Inferior parietal cortex (tissue), 1 donor: ENCODE measurements at regions not wholly inside any gene's neighbourhood (a gene's known extent, or its start where the extent isn't known, plus 50 kb on each side); places are given as distances from the start of the nearest gene placed in this dataset.
"Not testable (repeated sequence)": the region's sequence is repeated elsewhere in the genome, so short reads cannot be mapped to it uniquely, and the experiment has no call there.

ENCODE experiments used
- DNase-seq: peaks from one replicate; pipeline ENCODE4 v3.0.0-alpha.2; 2016; ENCODE audit errors: extremely low spot score

DNA sequence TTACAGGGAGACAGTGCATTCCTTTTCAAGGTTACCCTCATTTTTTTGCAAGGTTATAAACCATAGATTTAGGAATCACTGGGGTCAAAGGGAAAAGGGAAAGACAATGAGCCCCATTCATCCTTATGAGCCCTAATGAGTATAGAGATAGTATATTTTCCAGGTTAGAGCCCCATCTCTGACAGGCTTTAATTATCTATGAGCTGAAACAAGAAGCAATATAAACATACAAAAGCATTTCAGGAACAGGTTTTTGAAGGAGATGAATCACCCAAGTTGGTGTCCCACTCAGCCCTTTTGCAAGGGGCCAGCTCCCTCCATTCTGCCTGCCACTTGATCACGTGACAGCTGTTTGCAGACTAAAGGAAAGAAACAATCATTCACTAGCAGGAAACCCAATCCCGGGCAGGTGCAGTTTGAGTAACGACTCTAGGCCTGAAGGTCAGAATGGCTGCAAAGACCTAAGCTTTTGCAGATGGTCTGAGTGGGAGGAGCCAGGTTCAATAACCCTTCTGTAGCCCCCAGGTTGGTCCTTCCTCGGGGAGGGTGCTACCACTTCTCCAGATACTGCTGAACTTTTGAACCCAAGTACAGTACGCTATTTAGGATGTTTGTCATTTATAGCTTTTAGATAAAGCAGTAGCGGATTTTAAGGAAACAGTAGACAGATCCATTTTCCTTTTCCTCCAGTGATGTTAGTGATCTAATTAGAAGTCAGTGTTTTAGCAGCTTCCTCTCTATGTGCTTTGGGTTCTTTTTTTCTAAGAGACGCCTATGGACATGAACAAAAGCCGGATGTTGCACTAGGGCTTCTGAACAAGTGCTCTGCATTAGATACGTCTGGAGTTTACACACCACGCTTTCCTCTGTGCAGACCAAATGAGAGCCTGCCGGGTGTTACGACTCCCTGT lies 253.2 kb downstream of the SOX4 start:
- DNase-seq, result no peak

GRCh38 chr6:21847711-21848480 lies 254.3 kb downstream of the SOX4 start:
- peak; percentile 42 for DNase-seq

DNA sequence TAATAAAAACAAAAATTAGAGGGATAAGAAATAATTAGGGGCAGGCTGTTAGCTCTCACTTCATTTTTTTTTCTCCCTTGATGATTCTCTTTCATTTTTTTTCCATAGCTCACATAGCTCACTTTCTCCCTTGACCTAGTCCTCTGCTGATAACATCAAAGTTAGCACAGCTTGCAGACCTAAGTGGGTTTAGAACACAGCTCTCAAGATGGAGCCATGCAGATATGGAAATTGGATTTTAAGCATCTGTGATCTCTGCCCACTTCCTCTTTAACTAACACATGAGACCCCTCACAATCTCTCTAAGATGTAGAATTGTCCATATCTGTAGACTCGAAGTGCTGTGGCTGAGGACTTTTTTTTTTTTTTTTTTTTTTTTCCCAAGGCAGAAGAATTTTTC lies 257.1 kb downstream of the SOX4 start:
- no peak for DNase-seq

- no peak for DNase-seq
Measured at GRCh38 chr6:21855811-21856455, 262.4 kb downstream of the SOX4 start.

- DNase-seq, result no peak
Measured at GRCh38 chr6:21856456-21856825, 262.9 kb downstream of the SOX4 start.

GRCh38 chr6:21856844-21857243 lies 263.3 kb downstream of the SOX4 start:
- no peak for DNase-seq

DNA sequence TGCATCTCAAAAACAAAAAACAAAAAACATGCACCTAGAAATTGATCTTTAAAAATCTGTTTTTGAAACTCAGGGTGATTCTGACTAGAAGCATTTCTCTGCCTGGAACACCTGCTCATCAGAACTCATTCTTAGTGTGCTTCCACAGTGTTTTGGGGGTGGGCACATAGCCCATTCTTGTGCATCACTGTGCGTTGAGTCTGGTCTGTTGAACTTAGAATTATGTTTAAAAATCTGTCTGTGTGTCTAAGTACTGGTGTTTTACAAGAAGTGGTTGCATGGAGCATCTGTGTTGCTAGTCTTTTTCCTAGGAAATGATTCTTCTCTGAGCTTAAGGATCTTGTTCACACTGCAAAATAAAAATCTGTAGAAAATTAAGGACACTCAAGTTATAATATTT lies 264.5 kb downstream of the SOX4 start:
- no peak for DNase-seq

GRCh38 chr6:21859193-21859735 lies 265.7 kb downstream of the SOX4 start:
- no peak for DNase-seq

GRCh38 chr6:21861942-21862341 lies 268.4 kb downstream of the SOX4 start:
- no peak for DNase-seq

- no peak for DNase-seq
Measured at GRCh38 chr6:21864206-21864605, 270.7 kb downstream of the SOX4 start.

DNA sequence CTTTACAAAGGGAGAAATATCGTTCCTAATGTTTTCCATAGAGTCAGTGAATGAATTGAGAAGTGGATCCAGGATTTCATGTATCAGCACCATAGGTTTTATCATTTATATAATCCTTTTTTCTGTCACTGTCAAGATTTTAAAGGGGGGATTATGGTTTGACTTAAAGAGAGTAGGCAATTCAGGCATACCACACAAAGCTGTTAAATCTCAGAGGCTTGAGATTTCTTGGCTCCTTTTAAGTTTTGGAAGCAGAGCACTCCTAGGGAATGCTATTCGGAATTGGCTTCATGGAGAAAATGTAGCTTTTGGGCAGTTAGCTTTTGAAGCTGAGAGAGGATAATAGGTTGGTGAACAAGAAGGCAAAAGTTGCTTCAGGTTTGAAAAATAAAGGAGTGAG lies 274.7 kb downstream of the SOX4 start:
- no peak for DNase-seq

GRCh38 chr6:21869085-21869771 lies 275.7 kb downstream of the SOX4 start:
- DNase-seq, result no peak

DNA sequence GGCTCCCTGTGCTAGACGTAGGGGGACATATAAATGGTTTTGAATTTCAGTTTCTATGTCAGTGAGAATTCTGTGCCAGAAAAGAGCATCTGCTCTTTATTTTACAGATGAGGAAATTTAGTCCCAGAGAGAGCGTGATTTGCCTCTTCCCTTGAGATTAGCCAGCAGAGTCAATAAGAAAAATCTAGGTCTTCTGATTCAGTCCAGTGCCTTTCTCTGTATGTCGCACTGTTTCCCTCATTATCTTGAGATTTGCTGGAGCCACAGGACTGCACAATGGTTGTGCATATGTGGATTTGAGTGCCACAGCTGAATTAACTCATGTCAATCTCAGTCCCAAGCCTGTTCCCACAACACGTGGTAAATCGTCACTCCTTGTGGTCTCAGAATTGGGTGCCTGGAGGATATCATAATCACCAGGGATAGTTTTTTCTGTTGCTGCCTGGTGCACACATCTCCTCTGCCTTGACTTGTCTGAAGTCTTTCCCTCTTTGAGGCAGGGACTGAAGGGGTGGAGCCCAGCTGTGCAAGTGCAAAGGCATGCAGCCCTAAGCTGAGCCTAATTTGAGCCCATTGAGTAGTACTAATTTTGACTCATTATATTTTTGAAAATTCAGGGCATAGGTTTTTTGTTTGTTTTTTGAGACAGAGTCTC lies 276.7 kb downstream of the SOX4 start:
- DNase-seq, result no peak

GRCh38 chr6:21871831-21872230 lies 278.3 kb downstream of the SOX4 start:
- DNase-seq, result no peak

DNA sequence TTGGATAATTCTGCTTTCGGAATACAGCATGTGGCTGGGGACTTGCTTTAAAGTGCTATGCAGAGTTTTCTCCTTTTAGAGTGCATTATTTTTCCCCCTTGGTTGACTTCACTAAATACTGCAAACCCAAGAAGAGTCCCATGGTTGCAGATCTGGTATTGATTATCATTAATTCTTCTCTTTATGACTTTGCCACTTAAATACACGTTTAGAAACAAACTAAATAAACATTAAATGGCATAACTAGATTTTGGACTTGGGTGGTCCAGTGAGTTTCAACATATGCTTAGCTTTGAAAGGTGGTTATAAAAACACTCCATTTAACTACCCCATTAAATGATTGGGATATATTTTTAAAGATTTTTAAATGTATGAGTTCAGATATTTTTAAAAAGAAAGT lies 279.2 kb downstream of the SOX4 start:
- no peak for DNase-seq

DNA sequence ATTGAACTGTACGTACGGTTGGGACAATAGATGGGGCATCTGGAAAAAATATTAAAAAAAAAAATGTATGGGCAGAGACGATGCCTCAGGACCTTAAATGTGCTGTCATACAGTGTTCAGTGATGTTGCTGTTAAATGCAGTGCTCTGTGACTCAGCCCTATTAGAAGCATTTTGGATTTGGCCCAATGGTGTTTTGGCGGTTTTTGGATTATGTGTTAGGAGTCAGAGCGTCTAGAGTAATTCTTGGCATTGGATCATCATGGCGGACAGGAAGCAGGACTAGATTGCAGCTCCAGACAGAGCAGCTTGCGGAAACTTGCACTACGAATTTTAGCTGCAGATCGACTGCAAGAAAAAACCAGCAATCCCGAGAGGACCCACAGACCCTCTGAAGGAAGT lies 280.0 kb downstream of the SOX4 start:
- no peak for DNase-seq

- no peak for DNase-seq
Measured at GRCh38 chr6:21874372-21874771, 280.8 kb downstream of the SOX4 start.

- not testable (repeated sequence) for DNase-seq
Measured at GRCh38 chr6:21877037-21877436, 283.5 kb downstream of the SOX4 start.

DNA sequence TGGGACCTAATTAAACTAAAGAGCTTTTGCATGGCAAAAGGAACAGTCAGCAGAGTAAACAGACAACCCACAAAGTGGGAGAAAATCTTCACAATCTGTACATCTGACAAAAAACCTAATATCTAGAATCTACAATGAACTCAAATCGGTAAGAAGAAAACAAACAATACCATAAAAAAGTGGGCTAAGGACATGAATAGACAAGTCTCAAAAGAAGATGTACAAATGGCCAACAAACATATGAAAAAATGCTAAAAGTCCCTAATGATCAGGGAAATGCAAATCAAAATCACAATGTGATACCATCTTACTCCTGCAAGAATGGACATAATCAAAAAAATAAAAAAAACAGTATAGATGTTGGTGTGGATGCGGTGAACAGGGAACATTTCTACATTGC lies 286.7 kb downstream of the SOX4 start:
- not testable (repeated sequence) for DNase-seq

- no peak for DNase-seq
Measured at GRCh38 chr6:21881969-21882465, 288.5 kb downstream of the SOX4 start.
